Spleen (tissue), 11 donors: ENCODE measurements at regions not wholly inside any gene's neighbourhood (a gene's known extent, or its start where the extent isn't known, plus 50 kb on each side); places are given as distances from the start of the nearest gene placed in this dataset.
"Not testable (repeated sequence)": the region's sequence is repeated elsewhere in the genome, so short reads cannot be mapped to it uniquely, and the experiment has no call there.

ENCODE experiments used
- DNase-seq: peaks from one replicate; pipeline ENCODE4 v3.0.0-alpha.2; 2020
- H3K27ac ChIP-seq, 8 donors: fragments of 200-600 bp; sonication (generic) in 7 of 8; 1 replicate in 4 of 8; 2 replicates in 4 of 8; pipeline versions ENCODE4 v1.5.0 to v1.8.0; 2016 to 2021; ENCODE audit warnings: inconsistent platforms in 4 of 8, mild to moderate bottlenecking in 4 of 8, moderate library complexity in 1 of 8
- H3K27me3 ChIP-seq, 7 donors: fragments of 200-600 bp; sonication (generic) in 6 of 7; replicated peaks in 1 of 7; 1 replicate in 4 of 7; 2 replicates in 3 of 7; pipeline versions ENCODE4 v1.5.0 to v1.8.0; 2016 to 2021; ENCODE audit warnings: inconsistent platforms in 3 of 7, mild to moderate bottlenecking in 1 of 7
- H3K36me3 ChIP-seq, 6 donors: fragments of 200-600 bp; sonication (generic) in 5 of 6; 1 replicate in 4 of 6; 2 replicates in 2 of 6; pipeline versions ENCODE4 v1.5.0 to v1.8.0; 2016 to 2021; ENCODE audit warnings: inconsistent platforms in 2 of 6
- H3K4me1 ChIP-seq, 6 donors: fragments of 200-600 bp; sonication (generic) in 5 of 6; 1 replicate in 3 of 6; 2 replicates in 3 of 6; pipeline versions ENCODE4 v1.5.0 to v1.8.0; 2016 to 2021; ENCODE audit warnings: inconsistent platforms in 3 of 6
- H3K4me3 ChIP-seq, 8 donors: fragments of 200-600 bp; sonication (generic) in 7 of 8; 1 replicate in 4 of 8; 2 replicates in 4 of 8; pipeline versions ENCODE4 v1.5.0 to v1.8.0; 2016 to 2021; ENCODE audit warnings: inconsistent platforms in 4 of 8, mild to moderate bottlenecking in 4 of 8, moderate library complexity in 2 of 8
- H3K9me3 ChIP-seq, 8 donors: fragments of 200-600 bp; sonication (generic) in 7 of 8; 1 replicate in 4 of 8; 2 replicates in 4 of 8; pipeline versions ENCODE4 v1.5.0 to v1.8.0; 2016 to 2021; ENCODE audit warnings: inconsistent platforms in 4 of 8
- CTCF ChIP-seq, 11 experiments: fragments of 200-600 bp in 7 of 11; fragments of 450-650 bp in 4 of 11; sonication (generic) in 4 of 11; IDR thresholded peaks in 8 of 11; conservative IDR thresholded peaks in 3 of 11; 1 replicate in 7 of 11; 2 replicates in 4 of 11; pipeline versions ENCODE4 v1.4.0 to v1.8.0; 2016 to 2021; ENCODE audit warnings: antibody characterized with exemption in 11 of 11, inconsistent platforms in 4 of 11, mild to moderate bottlenecking in 1 of 11
- POLR2A ChIP-seq, 3 donors: fragments of 450-650 bp; IDR thresholded peaks; one replicate each; pipeline ENCODE4 v1.5.1; 2017; ENCODE audit warnings: antibody characterized with exemption in 3 of 3, mild to moderate bottlenecking in 1 of 3
- POLR2AphosphoS5 ChIP-seq, 3 donors: sonication (generic); formaldehyde crosslinking; IDR thresholded peaks; one replicate each; pipeline ENCODE4 v1.5.1; 2017; ENCODE audit warnings: antibody characterized with exemption in 3 of 3
- WGBS, 5 donors: extraction: QIAGEN DNeasy Blood & Tissue Kit in 3 of 5; methylation state at CpG; one replicate each; pipeline versions ENCODE4 v1.1.5 to v1.1.7; 2013 to 2018; 5-methylcytosine and 5-hydroxymethylcytosine counted together
- intact Hi-C: fragments of 100-400 bp; cut with DNase I; formaldehyde crosslinking; loops from one replicate; pipeline ENCODE4 v1.15.0; 2023; ENCODE audit warnings: low total_unique reads
- donor health status: healthy with polysubstance abuse.
- donor health status: DM: no; HTN: no; CAD: no; lungs with moderate emphysema.
- donor health status: DM: no; HTN: no; CAD: no.
- donor health status: Bipolar disorder and iron deficiency.
- donor health status: healthy.
- donor health status: DM: no; HTN: no; CAD: no.
- donor health status: DM: yes; HTN: yes; CAD: no.

- H3K27ac ChIP-seq, result no peak overlapping the region
These were observed 517.7 kb upstream of the PHF14 start for GRCh38 chr7:10455936-10456335.

DNA sequence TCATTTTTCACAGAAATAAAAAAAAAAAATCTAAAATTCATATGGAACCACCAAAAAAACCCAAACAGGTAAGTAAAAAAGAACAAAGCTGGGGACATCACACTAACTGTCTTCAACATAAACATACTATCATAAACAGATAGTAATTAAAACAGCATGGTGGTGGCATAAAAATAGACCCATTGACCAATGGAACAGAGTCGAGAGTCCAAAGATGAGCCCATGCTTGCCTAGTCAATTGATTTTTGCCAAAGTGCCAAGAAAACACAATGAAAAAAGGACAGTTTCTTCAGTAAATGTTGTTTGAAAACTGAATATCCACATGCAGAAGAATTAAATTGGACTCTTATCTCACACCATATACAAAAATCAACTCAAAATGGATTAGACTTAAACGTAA lies 513.2 kb upstream of the PHF14 start:
- Histone ChIP-seq H3K36me3 (no peaks in the 10 kb centered on the region), H3K9me3 (peaks cover 3 to 24% (median 13%) of the 10 kb centered on the region in 8 donors), H3K27ac (no peak overlapping the region), H3K27me3 (no peaks in the 10 kb centered on the region), H3K4me3 (no peak overlapping the region), H3K4me1 (no peaks in the 10 kb centered on the region)
- TF ChIP-seq POLR2A (IDR thresholded peaks at IDR 0.05) (no peak), POLR2AphosphoS5 (IDR thresholded peaks at IDR 0.05) (no peak), CTCF (IDR thresholded peaks at IDR 0.05 in 8 of 11, conservative IDR thresholded peaks at IDR 0.05 in 3 of 11) (no peak)
- 80 to 88% (median 84%) methylated on average over 2 of the region's 2 CpGs for WGBS, 5 donors
- no peak for DNase-seq
- intact Hi-C loops, result no loop called here

More at GRCh38 chr7:10455936-10456335, 517.7 kb upstream of the PHF14 start:
- Histone ChIP-seq H3K27me3 (no peaks in the 10 kb centered on the region), H3K9me3 (peaks cover 3 to 40% (median 25%) of the 10 kb centered on the region in 8 donors), H3K4me1 (no peaks in the 10 kb centered on the region), H3K36me3 (no peaks in the 10 kb centered on the region), H3K4me3 (no peak overlapping the region)
- no peak for DNase-seq
- TF ChIP-seq POLR2AphosphoS5 (IDR thresholded peaks at IDR 0.05) (no peak), CTCF (IDR thresholded peaks at IDR 0.05 in 8 of 11, conservative IDR thresholded peaks at IDR 0.05 in 3 of 11) (no peak), POLR2A (IDR thresholded peaks at IDR 0.05) (no peak)
- intact Hi-C loops, result no loop called here

DNA sequence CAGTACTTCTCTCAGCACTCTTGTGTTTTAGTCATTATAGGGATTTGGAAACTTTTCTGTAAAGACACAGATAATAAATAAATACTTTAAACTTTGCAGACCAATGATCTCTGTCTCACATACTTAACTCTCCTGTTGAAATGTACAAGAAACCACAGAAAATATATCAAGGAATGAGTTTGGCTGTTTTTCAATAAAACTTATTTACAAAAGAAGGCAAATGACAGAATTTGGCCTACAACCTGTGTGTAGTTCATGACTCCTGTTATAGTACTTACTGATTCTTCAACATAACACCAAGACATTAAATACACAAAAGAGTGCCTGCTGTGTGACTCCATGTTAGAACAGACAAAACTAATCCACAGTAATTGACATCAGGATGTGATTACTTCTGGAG lies 510.0 kb upstream of the PHF14 start:
- peaks cover 0 to under 1% (median 0%) of the 10 kb centered on the region in 8 donors for H3K9me3 ChIP-seq
- no peak for DNase-seq
- H3K36me3 ChIP-seq, result no peaks in the 10 kb centered on the region
- TF ChIP-seq CTCF (IDR thresholded peaks at IDR 0.05 in 8 of 11, conservative IDR thresholded peaks at IDR 0.05 in 3 of 11) (no peak), POLR2A (IDR thresholded peaks at IDR 0.05) (no peak), POLR2AphosphoS5 (IDR thresholded peaks at IDR 0.05) (no peak)
- H3K27me3 ChIP-seq, result no peaks in the 10 kb centered on the region
- intact Hi-C loops, result no loop called here
- no peak overlapping the region for H3K4me3 ChIP-seq
- H3K27ac ChIP-seq, result no peak overlapping the region
- H3K4me1 ChIP-seq, result no peaks in the 10 kb centered on the region

DNA sequence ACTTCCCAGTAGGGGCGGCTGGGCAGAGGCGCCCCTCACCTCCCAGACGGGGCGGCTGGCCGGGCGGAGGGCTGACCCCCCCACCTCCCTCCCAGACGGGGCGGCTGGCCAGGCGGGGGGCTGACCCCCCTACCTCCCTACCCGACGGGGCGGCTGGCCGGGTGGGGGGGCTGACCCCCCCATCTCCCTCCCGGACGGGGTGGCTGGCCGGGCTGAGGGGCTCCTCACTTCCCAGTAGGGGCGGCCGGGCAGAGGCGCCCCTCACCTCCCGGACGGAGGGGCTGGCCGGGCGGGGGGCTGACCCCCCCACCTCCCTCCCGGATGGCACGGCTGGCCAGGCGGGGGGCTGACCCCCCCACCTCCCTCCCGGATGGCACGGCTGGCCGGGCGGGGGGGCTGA lies 508.1 kb upstream of the PHF14 start:
- H3K36me3 ChIP-seq, H3K27ac ChIP-seq, H3K4me1 ChIP-seq, DNase-seq, intact Hi-C loops, H3K4me3 ChIP-seq, H3K27me3 ChIP-seq, H3K9me3 ChIP-seq: not testable (repeated sequence)
- WGBS, 5 donors, result 96 to 100% methylated on average over 4 to 17 of the region's 30 CpGs; no CpG with 5 or more reads in 3 of the 5 donors

DNA sequence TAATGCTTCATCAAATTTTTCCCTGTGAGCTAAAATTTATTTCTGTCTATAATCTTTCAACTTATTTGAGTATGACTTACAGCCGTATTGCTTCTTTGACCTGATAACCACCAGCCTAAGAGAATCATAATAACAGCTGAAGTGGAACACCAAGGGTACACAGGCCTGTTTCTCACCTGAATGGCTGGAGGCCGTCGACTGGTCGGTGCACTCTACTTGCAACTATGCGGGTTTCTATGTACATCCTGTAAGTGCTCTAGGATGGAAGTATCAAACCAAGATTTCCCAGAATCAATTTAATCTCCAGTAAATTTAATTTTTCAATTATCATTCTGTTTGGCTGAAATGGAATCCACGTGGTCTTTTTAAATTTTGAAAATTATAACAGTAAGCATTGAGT lies 504.8 kb upstream of the PHF14 start:
- Histone ChIP-seq H3K4me3 (no peak overlapping the region), H3K27ac (no peak overlapping the region), H3K4me1 (no peaks in the 10 kb centered on the region), H3K27me3 (no peaks in the 10 kb centered on the region), H3K36me3 (no peaks in the 10 kb centered on the region), H3K9me3 (no peaks in the 10 kb centered on the region)
- intact Hi-C loops, result no loop called here
- no peak for DNase-seq
- TF ChIP-seq POLR2A (IDR thresholded peaks at IDR 0.05) (no peak), CTCF (IDR thresholded peaks at IDR 0.05 in 8 of 11, conservative IDR thresholded peaks at IDR 0.05 in 3 of 11) (no peak), POLR2AphosphoS5 (IDR thresholded peaks at IDR 0.05) (no peak)
- 78 to 89% (median 86%) methylated on average over 6 of the region's 6 CpGs for WGBS, 5 donors
